Body of pancreas (tissue), 4 donors: ENCODE measurements at regions not wholly inside any gene's neighbourhood (a gene's known extent, or its start where the extent isn't known, plus 50 kb on each side); places are given as distances from the start of the nearest gene placed in this dataset.

ENCODE experiments used
- CTCF ChIP-seq, 7 experiments: fragments of 450-650 bp in 4 of 7; fragments of 200-600 bp in 3 of 7; sonication (generic) in 3 of 7; IDR thresholded peaks; one replicate each; pipeline ENCODE4 v1.5.1; 2016 to 2019; ENCODE audit warnings: antibody characterized with exemption in 7 of 7
- POLR2A ChIP-seq, 3 donors: fragments of 450-650 bp; IDR thresholded peaks; one replicate each; pipeline ENCODE4 v1.6.1; 2016; ENCODE audit warnings: antibody characterized with exemption in 3 of 3, mild to moderate bottlenecking in 2 of 3

GRCh38 chrX:129360175-129360574 is 163.1 kb downstream of the SMARCA1 start:
- peak in 6 of 7 experiments; percentile 11 to 59 (median 31) for TF ChIP-seq CTCF (IDR thresholded peaks at IDR 0.05)
- no peak for TF ChIP-seq POLR2A (IDR thresholded peaks at IDR 0.05)
